A673 (cell line): ENCODE measurements at regions not wholly inside any gene's neighbourhood (a gene's known extent, or its start where the extent isn't known, plus 50 kb on each side); places are given as distances from the start of the nearest gene placed in this dataset.

Experiments used
- EZH2 ChIP-seq: fragments of 200-600 bp; sonication (generic); IDR thresholded peaks from 2 replicates; pipeline ENCODE4 v1.6.1; 2017; ENCODE audit warnings: borderline replicate concordance, low read depth, mild to moderate bottlenecking, mixed read lengths, antibody characterized with exemption, low read length; ENCODE audit not compliant: poor library complexity, severe bottlenecking
- TF ChIP-seq, protein P1 (sequence below): fragments of 300-800, 200-600 bp; sonication (generic); conservative IDR thresholded peaks from 2 replicates; pipeline ENCODE4 v1.5.1; 2017; ENCODE audit warnings: low read depth, mild to moderate bottlenecking, antibody characterized with exemption, low read length, moderate library complexity, mixed read lengths

DNA sequence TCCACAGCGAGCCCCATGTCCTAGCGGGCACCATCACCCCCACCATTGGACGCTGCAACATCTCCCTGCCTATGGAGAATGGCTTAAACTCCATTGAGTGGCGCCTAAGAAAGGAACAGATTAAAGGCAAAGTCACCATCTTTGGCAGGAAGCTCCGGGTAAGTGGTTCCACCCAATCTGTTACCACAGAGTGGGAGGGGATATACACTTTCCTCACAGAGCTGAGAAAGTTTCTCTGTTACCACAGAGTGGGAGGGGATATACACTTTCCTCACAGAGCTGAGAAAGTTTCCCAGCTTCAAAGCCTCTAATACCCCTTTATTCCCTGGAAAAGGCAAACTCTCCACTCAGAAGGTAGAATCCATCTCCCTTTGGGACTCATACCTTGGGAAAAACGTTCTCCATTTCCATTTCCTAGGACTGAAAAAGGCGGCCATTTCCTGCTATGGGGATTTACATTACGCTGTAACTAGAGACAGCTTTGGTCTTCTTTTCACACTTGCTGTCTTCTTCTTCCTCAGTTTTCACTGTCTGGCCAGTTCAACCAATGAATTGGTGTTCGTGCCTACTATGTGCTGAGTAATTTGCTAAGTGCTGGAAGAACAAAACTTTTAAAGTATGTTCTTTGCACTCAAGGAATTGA is 63.4 kb upstream of the WWC1 start:
- no peak for TF ChIP-seq EZH2
- TF ChIP-seq, protein P1, sequence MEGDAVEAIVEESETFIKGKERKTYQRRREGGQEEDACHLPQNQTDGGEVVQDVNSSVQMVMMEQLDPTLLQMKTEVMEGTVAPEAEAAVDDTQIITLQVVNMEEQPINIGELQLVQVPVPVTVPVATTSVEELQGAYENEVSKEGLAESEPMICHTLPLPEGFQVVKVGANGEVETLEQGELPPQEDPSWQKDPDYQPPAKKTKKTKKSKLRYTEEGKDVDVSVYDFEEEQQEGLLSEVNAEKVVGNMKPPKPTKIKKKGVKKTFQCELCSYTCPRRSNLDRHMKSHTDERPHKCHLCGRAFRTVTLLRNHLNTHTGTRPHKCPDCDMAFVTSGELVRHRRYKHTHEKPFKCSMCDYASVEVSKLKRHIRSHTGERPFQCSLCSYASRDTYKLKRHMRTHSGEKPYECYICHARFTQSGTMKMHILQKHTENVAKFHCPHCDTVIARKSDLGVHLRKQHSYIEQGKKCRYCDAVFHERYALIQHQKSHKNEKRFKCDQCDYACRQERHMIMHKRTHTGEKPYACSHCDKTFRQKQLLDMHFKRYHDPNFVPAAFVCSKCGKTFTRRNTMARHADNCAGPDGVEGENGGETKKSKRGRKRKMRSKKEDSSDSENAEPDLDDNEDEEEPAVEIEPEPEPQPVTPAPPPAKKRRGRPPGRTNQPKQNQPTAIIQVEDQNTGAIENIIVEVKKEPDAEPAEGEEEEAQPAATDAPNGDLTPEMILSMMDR: no peak
